Vagina (tissue), 2 donors: ENCODE measurements at regions not wholly inside any gene's neighbourhood (a gene's known extent, or its start where the extent isn't known, plus 50 kb on each side); places are given as distances from the start of the nearest gene placed in this dataset.

Source experiments
- CTCF ChIP-seq, 3 experiments: fragments of 450-650 bp in 2 of 3; fragments of 200-600 bp in 1 of 3; sonication (generic) in 1 of 3; IDR thresholded peaks; one replicate each; pipeline ENCODE4 v1.5.1; 2017 to 2019; ENCODE audit warnings: antibody characterized with exemption in 3 of 3, mild to moderate bottlenecking in 2 of 3, moderate library complexity in 2 of 3
- POLR2A ChIP-seq, 2 donors: fragments of 450-650 bp; IDR thresholded peaks; one replicate each; pipeline ENCODE4 v1.6.1; 2017; ENCODE audit warnings: antibody characterized with exemption in 2 of 2, mild to moderate bottlenecking in 2 of 2, moderate library complexity in 2 of 2
- POLR2AphosphoS5 ChIP-seq, 2 donors: sonication (generic); formaldehyde crosslinking; IDR thresholded peaks; one replicate each; pipeline ENCODE4 v1.9.0; 2017; ENCODE audit warnings: antibody characterized with exemption in 2 of 2, mild to moderate bottlenecking in 2 of 2, low read depth in 1 of 2; ENCODE audit not compliant: insufficient read depth in 1 of 2

GRCh38 chr12:59030415-59030814 lies 110.1 kb upstream of the LRIG3 start:
- TF ChIP-seq CTCF (IDR thresholded peaks at IDR 0.05), result no peak
- TF ChIP-seq POLR2AphosphoS5 (IDR thresholded peaks at IDR 0.05; ENCODE audit: insufficient read depth in 1 of 2, low read depth in 1 of 2), result no peak
- no peak for TF ChIP-seq POLR2A (IDR thresholded peaks at IDR 0.05)
